ENCODE measurements at regions not wholly inside any gene's neighbourhood (a gene's known extent, or its start where the extent isn't known, plus 50 kb on each side); places are given as distances from the start of the nearest gene placed in this dataset.

DNA sequence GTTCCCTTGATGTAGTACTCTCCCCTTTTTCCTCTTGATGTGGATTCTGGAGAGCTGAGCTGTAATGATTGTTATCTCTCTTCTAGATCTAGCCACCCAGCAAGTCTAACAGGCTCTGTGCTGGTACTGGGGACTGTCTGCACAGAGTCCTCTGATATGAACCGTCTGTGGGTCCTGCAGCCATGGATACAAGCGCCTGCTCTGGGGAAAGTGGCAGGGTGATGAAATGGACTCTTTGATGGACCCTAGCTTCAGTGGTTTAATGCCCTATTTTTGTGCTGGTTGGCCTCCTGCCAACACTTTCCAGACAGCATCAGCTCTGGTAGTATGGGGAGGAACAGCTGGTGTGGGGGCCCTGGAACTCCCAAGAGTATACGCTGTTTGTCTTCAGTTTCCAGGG, 216.3 kb downstream of the ADGRG6 start:
- dilution Hi-C loops (cut with MboI; ENCODE audit: extremely low pct_ligation_motif_present, low sequenced_read_pairs) = no loop called here
- no peaks in the 10 kb centered on the region for H3K36me3 ChIP-seq (ENCODE audit: control insufficient read depth in 2 of 2, extremely low read depth in 1 of 2, insufficient read depth in 2 of 2, low read length in 2 of 2)
- no peaks in the 10 kb centered on the region for H3K79me2 ChIP-seq (ENCODE audit: control insufficient read depth, insufficient read depth, low read length)
- H4K20me1 ChIP-seq (ENCODE audit: control insufficient read depth, extremely low read depth, insufficient read depth, low read length) = no peaks in the 10 kb centered on the region
- FAIRE-seq = no peak
- H3K27me3 ChIP-seq (ENCODE audit: control insufficient read depth, extremely low read depth, insufficient read depth, low read length) = no peaks in the 10 kb centered on the region
- no peak overlapping the region for H3K4me3 ChIP-seq (ENCODE audit: control insufficient read depth in 2 of 3, extremely low read depth in 1 of 3, insufficient read depth in 2 of 3, low read depth in 1 of 3, low read length in 3 of 3)
- H2AFZ ChIP-seq (ENCODE audit: control insufficient read depth, low read length) = no peak overlapping the region
- DNase-seq (ENCODE audit: low read depth, low spot score) = no peak
- H3K9ac ChIP-seq (ENCODE audit: control insufficient read depth, extremely low read depth, insufficient read depth, low read length) = no peak overlapping the region
- H3K9me1 ChIP-seq (ENCODE audit: control insufficient read depth, extremely low read depth, insufficient read depth, low read length) = no peaks in the 10 kb centered on the region
- no peak overlapping the region for H3K27ac ChIP-seq (ENCODE audit: control insufficient read depth, insufficient read depth, low read length)
- peaks cover 7% of the 10 kb centered on the region for H3K4me1 ChIP-seq (ENCODE audit: control insufficient read depth, extremely low read depth, insufficient read depth, low read length)
- no peak for TF ChIP-seq EZH2 (IDR thresholded peaks at IDR 0.05; ENCODE audit: low read length)
- TF ChIP-seq, protein P1, sequence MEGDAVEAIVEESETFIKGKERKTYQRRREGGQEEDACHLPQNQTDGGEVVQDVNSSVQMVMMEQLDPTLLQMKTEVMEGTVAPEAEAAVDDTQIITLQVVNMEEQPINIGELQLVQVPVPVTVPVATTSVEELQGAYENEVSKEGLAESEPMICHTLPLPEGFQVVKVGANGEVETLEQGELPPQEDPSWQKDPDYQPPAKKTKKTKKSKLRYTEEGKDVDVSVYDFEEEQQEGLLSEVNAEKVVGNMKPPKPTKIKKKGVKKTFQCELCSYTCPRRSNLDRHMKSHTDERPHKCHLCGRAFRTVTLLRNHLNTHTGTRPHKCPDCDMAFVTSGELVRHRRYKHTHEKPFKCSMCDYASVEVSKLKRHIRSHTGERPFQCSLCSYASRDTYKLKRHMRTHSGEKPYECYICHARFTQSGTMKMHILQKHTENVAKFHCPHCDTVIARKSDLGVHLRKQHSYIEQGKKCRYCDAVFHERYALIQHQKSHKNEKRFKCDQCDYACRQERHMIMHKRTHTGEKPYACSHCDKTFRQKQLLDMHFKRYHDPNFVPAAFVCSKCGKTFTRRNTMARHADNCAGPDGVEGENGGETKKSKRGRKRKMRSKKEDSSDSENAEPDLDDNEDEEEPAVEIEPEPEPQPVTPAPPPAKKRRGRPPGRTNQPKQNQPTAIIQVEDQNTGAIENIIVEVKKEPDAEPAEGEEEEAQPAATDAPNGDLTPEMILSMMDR (optimal IDR thresholded peaks at IDR 0.05 in 1 of 3, IDR thresholded peaks at IDR 0.05 in 1 of 3, conservative IDR thresholded peaks at IDR 0.05 in 1 of 3; ENCODE audit: extremely low read depth in 1 of 3, insufficient read depth in 2 of 3, low read length in 3 of 3) = no peak
- H3K4me2 ChIP-seq (ENCODE audit: control insufficient read depth, extremely low read depth, insufficient read depth, low read depth, low read length) = no peak overlapping the region
- no peaks in the 10 kb centered on the region for H3K9me3 ChIP-seq (ENCODE audit: control insufficient read depth, low read depth, low read length)

DNA sequence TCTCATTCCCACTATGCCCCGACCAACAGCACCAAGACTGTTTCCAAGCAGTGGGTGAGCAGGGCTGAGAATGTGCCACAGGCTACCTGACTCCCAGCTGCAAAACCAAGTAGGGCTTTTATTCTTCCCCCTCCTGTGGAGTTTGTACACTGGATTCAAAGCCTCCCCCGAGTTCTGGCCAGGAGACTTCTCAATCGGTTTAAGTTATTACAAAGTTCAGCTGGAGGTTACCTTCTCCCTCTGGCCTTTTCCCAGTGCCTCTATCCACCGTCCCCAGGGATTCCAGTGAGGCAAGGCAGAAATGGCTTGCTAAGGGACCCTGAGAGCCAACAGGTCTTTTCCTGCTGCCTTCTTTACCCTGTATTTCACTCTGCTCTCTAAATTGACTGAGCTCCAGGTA, 217.0 kb downstream of the ADGRG6 start:
- peaks cover 7% of the 10 kb centered on the region for H3K4me1 ChIP-seq (ENCODE audit: control insufficient read depth, extremely low read depth, insufficient read depth, low read length)
- DNase-seq (ENCODE audit: low read depth, low spot score) = no peak
- H3K36me3 ChIP-seq (ENCODE audit: control insufficient read depth in 2 of 2, extremely low read depth in 1 of 2, insufficient read depth in 2 of 2, low read length in 2 of 2) = no peaks in the 10 kb centered on the region
- H3K27me3 ChIP-seq (ENCODE audit: control insufficient read depth, extremely low read depth, insufficient read depth, low read length) = no peaks in the 10 kb centered on the region
- H4K20me1 ChIP-seq (ENCODE audit: control insufficient read depth, extremely low read depth, insufficient read depth, low read length) = no peaks in the 10 kb centered on the region
- H3K9ac ChIP-seq (ENCODE audit: control insufficient read depth, extremely low read depth, insufficient read depth, low read length) = no peak overlapping the region
- no peak for FAIRE-seq
- no peaks in the 10 kb centered on the region for H3K79me2 ChIP-seq (ENCODE audit: control insufficient read depth, insufficient read depth, low read length)
- peak overlapping the region; percentile 15 for H2AFZ ChIP-seq (ENCODE audit: control insufficient read depth, low read length)
- TF ChIP-seq EZH2 (IDR thresholded peaks at IDR 0.05; ENCODE audit: low read length) = no peak
- TF ChIP-seq, protein P1 (optimal IDR thresholded peaks at IDR 0.05 in 1 of 3, IDR thresholded peaks at IDR 0.05 in 1 of 3, conservative IDR thresholded peaks at IDR 0.05 in 1 of 3; ENCODE audit: extremely low read depth in 1 of 3, insufficient read depth in 2 of 3, low read length in 3 of 3) = no peak
- H3K4me2 ChIP-seq (ENCODE audit: control insufficient read depth, extremely low read depth, insufficient read depth, low read depth, low read length) = peak overlapping the region; percentile 7
- dilution Hi-C loops (cut with MboI; ENCODE audit: extremely low pct_ligation_motif_present, low sequenced_read_pairs) = no loop called here
- H3K4me3 ChIP-seq (ENCODE audit: control insufficient read depth in 2 of 3, extremely low read depth in 1 of 3, insufficient read depth in 2 of 3, low read depth in 1 of 3, low read length in 3 of 3) = no peak overlapping the region
- H3K9me1 ChIP-seq (ENCODE audit: control insufficient read depth, extremely low read depth, insufficient read depth, low read length) = no peaks in the 10 kb centered on the region
- H3K27ac ChIP-seq (ENCODE audit: control insufficient read depth, insufficient read depth, low read length) = no peak overlapping the region
- no peaks in the 10 kb centered on the region for H3K9me3 ChIP-seq (ENCODE audit: control insufficient read depth, low read depth, low read length)
